B cell (primary cell): ENCODE measurements at regions not wholly inside any gene's neighbourhood (a gene's known extent, or its start where the extent isn't known, plus 50 kb on each side); places are given as distances from the start of the nearest gene placed in this dataset.

Experiments used
- ATAC-seq: fragments of 200-7000 bp; cut with Tn5 transposase; one replicate; pipeline ENCODE4 v1.10.0; 2021; ENCODE audit warnings: low read depth, mild to moderate bottlenecking, moderate number of reproducible peaks, moderate library complexity
- CTCF ChIA-PET: fragments of 350-600 bp; sonication (Branson Sonifier 250); formaldehyde crosslinking; loops from one replicate; lab custom pipeline; 2021; ENCODE audit warnings: antibody characterized with exemption, inconsistent platforms; lab: Charles Lee
- POLR2A ChIA-PET: fragments of 350-600 bp; sonication (Branson Sonifier 250); formaldehyde crosslinking; loops from one replicate; lab custom pipeline; 2021; ENCODE audit warnings: antibody characterized with exemption; lab: Charles Lee
- DNase-seq: peaks from one replicate; pipeline ENCODE4 v3.0.0; 2013
- H2AFZ ChIP-seq: 2 replicates; pipeline ENCODE4 v1.6.1; 2012; ENCODE audit warnings: mild to moderate bottlenecking, low read depth, low read length; ENCODE audit not compliant: insufficient read depth, poor library complexity, severe bottlenecking
- H3K27ac ChIP-seq, 2 donors: 1 replicate in 1 of 2; 2 replicates in 1 of 2; pipeline ENCODE4 v1.5.1; 2012 to 2013; ENCODE audit warnings: low read length in 2 of 2, mild to moderate bottlenecking in 2 of 2, moderate library complexity in 1 of 2
- H3K27me3 ChIP-seq, 4 experiments: fragments of 200-600 bp in 1 of 4; sonication (generic) in 1 of 4; replicated peaks in 1 of 4; 1 replicate in 2 of 4; 2 replicates in 2 of 4; pipeline versions ENCODE4 v1.6.1 to v1.7.0; 2013 to 2016; ENCODE audit warnings: low read length in 3 of 4, mild to moderate bottlenecking in 2 of 4, mixed read lengths in 1 of 4, moderate library complexity in 1 of 4; ENCODE audit not compliant: insufficient read depth in 4 of 4, control insufficient read depth in 3 of 4; ENCODE audit errors: control extremely low read depth in 1 of 4
- H3K36me3 ChIP-seq, 2 experiments: replicated peaks in 1 of 2; 1 replicate in 1 of 2; 2 replicates in 1 of 2; pipeline versions ENCODE4 v1.6.1 to v1.7.1; 2013; ENCODE audit warnings: low read length in 1 of 2; ENCODE audit not compliant: insufficient read depth in 2 of 2, control insufficient read depth in 1 of 2; ENCODE audit errors: control extremely low read depth in 1 of 2, extremely low read depth in 1 of 2
- H3K4me1 ChIP-seq, 2 donors: fragments of 200-600 bp in 1 of 2; sonication (generic) in 1 of 2; 1 replicate in 1 of 2; 2 replicates in 1 of 2; pipeline versions ENCODE4 v1.5.1 to v1.6.1; 2013 to 2017; ENCODE audit warnings: low read length in 2 of 2; ENCODE audit not compliant: control insufficient read depth in 2 of 2, insufficient read depth in 2 of 2
- H3K4me2 ChIP-seq: replicated peaks from 2 replicates; pipeline ENCODE3; 2012; ENCODE audit warnings: mild to moderate bottlenecking, low read depth, low read length; ENCODE audit not compliant: poor library complexity, severe bottlenecking
- H3K4me3 ChIP-seq, 5 experiments: fragments of 200-600 bp in 1 of 5; sonication (generic) in 1 of 5; 1 replicate in 3 of 5; 2 replicates in 2 of 5; pipeline versions ENCODE4 v1.5.1 to v1.7.0; 2011 to 2016; ENCODE audit warnings: low read length in 4 of 5, mild to moderate bottlenecking in 4 of 5, low read depth in 2 of 5, control low read depth in 1 of 5, moderate library complexity in 1 of 5; ENCODE audit not compliant: insufficient read depth in 1 of 5; ENCODE audit errors: control extremely low read depth in 1 of 5, extremely low read depth in 1 of 5
- H3K79me2 ChIP-seq: fragments of 200-600 bp; sonication (generic); one replicate; pipeline ENCODE4 v1.6.0; 2016; ENCODE audit warnings: low read length; ENCODE audit not compliant: control insufficient read depth, insufficient read depth
- H3K9ac ChIP-seq: fragments of 200-600 bp; sonication (generic); 2 replicates; pipeline ENCODE4 v1.6.1; 2017; ENCODE audit warnings: mild to moderate bottlenecking, low read length, moderate library complexity
- H3K9me3 ChIP-seq, 3 donors: one replicate each; pipeline versions ENCODE4 v1.6.1 to v1.7.1; 2013; ENCODE audit warnings: low read length in 2 of 3; ENCODE audit not compliant: control insufficient read depth in 2 of 3, insufficient read depth in 1 of 3; ENCODE audit errors: control extremely low read depth in 1 of 3
- H4K20me1 ChIP-seq: 2 replicates; pipeline ENCODE4 v1.6.0; 2012; ENCODE audit warnings: mild to moderate bottlenecking, low read length; ENCODE audit not compliant: insufficient read depth, control insufficient read depth, poor library complexity, severe bottlenecking
- H3K27ac Mint-ChIP-seq: one replicate; pipeline ENCODE4 v1.8.0; 2021; ENCODE audit warnings: mixed read lengths
- H3K27me3 Mint-ChIP-seq: one replicate; pipeline ENCODE4 v1.8.0; 2021; ENCODE audit warnings: mixed read lengths
- H3K4me1 Mint-ChIP-seq: one replicate; pipeline ENCODE4 v1.8.0; 2021; ENCODE audit warnings: mixed read lengths
- H3K4me3 Mint-ChIP-seq: one replicate; pipeline ENCODE4 v1.8.0; 2021; ENCODE audit warnings: mixed read lengths
- H3K9me3 Mint-ChIP-seq: one replicate; pipeline ENCODE4 v1.8.0; 2022; ENCODE audit warnings: mixed read lengths; ENCODE audit not compliant: insufficient read depth
- CTCF ChIP-seq: fragments of 200-600 bp; IDR thresholded peaks from one replicate; pipeline ENCODE4 v1.8.0; 2022; ENCODE audit warnings: antibody characterized with exemption, mild to moderate bottlenecking
- EZH2 ChIP-seq: IDR thresholded peaks from 2 replicates; pipeline ENCODE4 v1.6.1; 2012; ENCODE audit warnings: borderline replicate concordance, low read depth, mild to moderate bottlenecking, moderate library complexity, low read length; ENCODE audit not compliant: insufficient read depth, poor library complexity, severe bottlenecking
- WGBS: methylation state at CpG from one replicate; pipeline ENCODE4 v1.1.5; 2013; ENCODE audit warnings: missing lambda C conversion rate; ENCODE audit not compliant: insufficient coverage; 5-methylcytosine and 5-hydroxymethylcytosine counted together
- intact Hi-C: fragments of 100-400 bp; cut with micrococcal nuclease; formaldehyde crosslinking; loops from one replicate; pipeline ENCODE4 v1.10.0; 2022

GRCh38 chr12:108392284-108392683, 53.2 kb upstream of the CMKLR1 start:
- H3K9me3 Mint-ChIP-seq = peaks cover 6% of the 10 kb centered on the region
- no peaks in the 10 kb centered on the region for H3K4me1 Mint-ChIP-seq
- no peak overlapping the region for H2AFZ ChIP-seq
- H3K9ac ChIP-seq = no peak overlapping the region
- no peak overlapping the region for H3K4me3 ChIP-seq
- H4K20me1 ChIP-seq = no peaks in the 10 kb centered on the region
- no peaks in the 10 kb centered on the region for H3K4me1 ChIP-seq
- no peak overlapping the region for H3K27ac Mint-ChIP-seq
- no peak overlapping the region for H3K4me2 ChIP-seq
- peaks cover 23% of the 10 kb centered on the region for H3K27me3 Mint-ChIP-seq
- CTCF ChIA-PET = no interaction called here
- TF ChIP-seq CTCF = no peak
- no peak for TF ChIP-seq EZH2
- DNase-seq = no peak
- POLR2A ChIA-PET = no interaction called here
- H3K4me3 Mint-ChIP-seq = no peak overlapping the region
- no peaks in the 10 kb centered on the region for H3K79me2 ChIP-seq
- intact Hi-C loops = no loop called here
- no peak for ATAC-seq
- WGBS = 93% methylated on average over 5 of the region's 5 CpGs
- H3K9me3 ChIP-seq = peaks cover 0 to 10% (median 0%) of the 10 kb centered on the region in 3 donors
- no peaks in the 10 kb centered on the region for H3K36me3 ChIP-seq
- no peak overlapping the region for H3K27ac ChIP-seq
- H3K27me3 ChIP-seq = peaks cover 0 to 9% (median 2%) of the 10 kb centered on the region in 4 experiments

GRCh38 chr12:108390495-108391203, 51.5 kb upstream of the CMKLR1 start:
- Mint-ChIP-seq H3K4me3 (no peak overlapping the region), H3K4me1 (no peaks in the 10 kb centered on the region), H3K9me3 (no peaks in the 10 kb centered on the region), H3K27ac (no peak overlapping the region), H3K27me3 (peaks cover 29% of the 10 kb centered on the region)
- H4K20me1 ChIP-seq = no peaks in the 10 kb centered on the region
- TF ChIP-seq EZH2 (no peak), CTCF (no peak)
- 48% methylated on average over 7 of the region's 7 CpGs for WGBS
- no peak for DNase-seq
- ChIA-PET CTCF (no interaction called here), POLR2A (no interaction called here)
- intact Hi-C loops = no loop called here
- H2AFZ ChIP-seq = no peak overlapping the region
- H3K4me3 ChIP-seq = no peak overlapping the region
- H3K79me2 ChIP-seq = no peaks in the 10 kb centered on the region
- ATAC-seq = no peak
- H3K27me3 ChIP-seq = peaks cover 0 to 17% (median 2%) of the 10 kb centered on the region in 4 experiments
- H3K4me1 ChIP-seq = no peaks in the 10 kb centered on the region
- no peak overlapping the region for H3K27ac ChIP-seq
- no peak overlapping the region for H3K4me2 ChIP-seq
- peaks cover 0 to 10% (median 0%) of the 10 kb centered on the region in 3 donors for H3K9me3 ChIP-seq
- H3K36me3 ChIP-seq = no peaks in the 10 kb centered on the region
- H3K9ac ChIP-seq = no peak overlapping the region
